HuH-7.5 (cell line): ENCODE measurements at regions not wholly inside any gene's neighbourhood (a gene's known extent, or its start where the extent isn't known, plus 50 kb on each side); places are given as distances from the start of the nearest gene placed in this dataset.
"Not testable (repeated sequence)": the region's sequence is repeated elsewhere in the genome, so short reads cannot be mapped to it uniquely, and the experiment has no call there.

Experiments
- DNase-seq: peaks from one replicate; pipeline ENCODE4 v3.0.0; 2011; ENCODE audit warnings: low spot score

DNA sequence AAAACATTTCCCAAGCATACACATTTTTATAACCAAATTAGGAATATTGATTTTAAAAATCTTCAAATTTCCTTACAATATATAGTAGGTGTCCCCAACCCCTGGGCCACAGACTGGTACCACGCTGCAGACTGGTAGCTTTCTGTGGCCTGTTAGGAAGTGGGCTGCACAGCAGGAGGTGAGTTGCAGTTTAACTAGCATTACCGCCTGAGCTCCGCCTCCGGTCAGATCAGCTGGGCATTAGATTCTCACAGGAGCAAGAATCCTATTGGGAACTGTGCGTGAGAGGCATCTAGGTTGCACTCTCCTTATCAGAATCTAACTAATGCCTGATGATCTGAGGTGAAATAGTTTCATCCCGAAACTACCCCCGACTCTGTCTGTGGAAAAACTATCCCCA, 62.1 kb downstream of the ZWINT start:
- DNase-seq, result no peak

DNA sequence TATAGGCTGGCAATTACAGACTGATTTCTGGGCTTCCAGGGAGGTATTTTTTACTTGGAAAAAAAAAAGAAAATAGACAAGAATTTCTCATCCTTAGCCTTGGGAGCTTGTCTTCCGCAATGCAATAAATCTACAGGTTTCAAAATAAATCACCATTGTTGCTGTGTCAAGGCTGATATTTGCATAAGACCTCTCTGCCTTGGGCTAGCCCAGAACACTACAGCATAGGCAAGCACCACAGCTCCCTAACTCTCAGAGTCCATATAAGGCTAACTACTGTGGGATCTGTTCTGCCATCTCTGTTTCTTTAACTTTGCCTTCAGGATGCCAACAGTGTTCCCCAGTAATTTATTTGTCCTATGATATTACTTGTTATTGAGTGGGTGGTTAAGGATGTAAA, 64.4 kb downstream of the ZWINT start:
- DNase-seq, result no peak

DNA sequence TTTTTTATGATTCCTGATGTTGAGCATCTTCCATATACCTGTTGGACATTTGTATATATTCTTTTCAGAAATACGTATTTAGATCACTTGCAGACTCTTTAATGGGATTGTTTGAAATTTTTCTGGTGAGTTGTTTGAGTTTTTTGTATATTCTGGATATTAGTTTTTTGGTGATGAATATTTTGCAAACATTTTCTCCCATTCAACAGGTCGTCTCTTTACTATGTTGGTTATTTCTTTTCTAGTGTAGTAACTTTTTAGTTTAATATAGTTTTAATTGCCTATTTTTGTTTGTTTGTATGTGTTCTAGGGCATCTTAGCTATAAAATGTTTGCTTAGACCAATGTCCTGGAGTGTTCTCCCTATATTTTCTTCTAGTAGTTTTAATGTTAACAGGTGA, 72.7 kb downstream of the ZWINT start:
- DNase-seq, result no peak

DNA sequence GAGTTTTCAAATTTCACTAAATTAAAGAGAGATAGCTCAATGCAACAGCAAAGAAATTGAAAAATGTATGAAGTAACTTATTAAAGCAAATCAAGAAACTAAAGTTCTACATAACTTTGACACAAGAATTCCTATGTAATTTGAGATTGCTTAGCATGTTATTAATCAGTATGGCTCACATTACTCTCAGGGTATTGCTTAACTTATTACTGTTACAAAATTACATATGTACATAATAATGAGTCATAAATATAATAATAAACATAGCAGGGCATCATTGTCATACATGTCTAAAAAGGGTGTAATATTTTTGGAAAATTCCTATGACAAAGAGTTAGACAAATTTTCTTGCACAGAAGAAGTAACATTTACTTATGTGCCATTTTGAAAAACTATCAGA, 75.0 kb downstream of the ZWINT start:
- no peak for DNase-seq

DNA sequence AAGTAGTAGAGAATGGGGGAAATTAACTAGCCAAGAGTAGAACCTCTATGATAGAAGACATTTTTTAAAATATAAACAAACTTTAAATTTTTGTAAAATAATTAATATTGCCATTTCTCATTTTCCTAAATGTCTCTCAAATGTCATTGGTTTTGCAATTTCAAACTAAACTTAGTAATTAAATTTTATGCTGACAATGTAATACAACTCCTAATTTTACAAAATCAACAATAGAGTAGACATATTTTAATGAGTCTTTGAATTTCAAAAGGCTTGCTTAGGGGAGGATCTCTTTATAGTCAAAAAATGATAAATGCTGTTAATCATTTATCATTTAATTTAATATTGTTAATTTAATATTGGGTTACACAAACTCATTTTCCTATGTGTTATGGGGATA, 81.8 kb downstream of the ZWINT start:
- no peak for DNase-seq

DNA sequence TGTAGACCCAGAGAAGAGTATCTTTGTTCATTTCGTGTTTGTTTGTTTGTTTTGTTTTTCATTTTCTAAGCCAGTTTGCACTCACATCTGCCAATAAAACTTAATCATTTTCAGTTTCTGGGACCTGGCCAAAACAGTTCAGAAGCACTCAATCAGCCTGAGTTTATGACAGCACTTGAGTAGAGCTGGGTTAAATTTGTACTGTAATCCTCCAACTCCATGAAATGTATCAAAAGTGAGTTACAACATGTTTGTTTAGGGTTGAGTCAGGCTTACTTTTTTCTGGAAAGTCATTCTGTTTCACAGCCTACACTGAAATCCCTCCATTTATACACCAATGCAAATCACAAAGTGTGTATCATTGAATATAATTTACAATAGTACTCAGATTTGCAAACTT, 91.9 kb downstream of the ZWINT start:
- DNase-seq, result no peak

DNA sequence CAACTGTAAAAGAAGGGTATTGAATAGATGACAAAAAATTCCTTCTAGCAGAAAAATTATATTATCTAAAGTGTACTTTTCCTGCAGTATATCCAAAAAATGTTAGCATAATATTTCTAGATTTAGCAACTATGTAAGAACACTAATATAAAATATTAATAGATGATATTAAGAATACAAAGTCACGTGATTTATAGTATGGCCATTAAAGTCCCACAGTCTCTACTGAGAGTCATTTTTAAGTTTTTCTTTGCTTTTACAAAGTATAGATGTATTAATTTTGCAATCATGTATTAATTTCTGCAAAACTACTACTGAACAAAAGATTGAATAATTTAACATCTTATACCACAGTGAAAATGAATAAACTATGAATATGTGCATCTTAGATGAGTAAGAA, 94.9 kb downstream of the ZWINT start:
- DNase-seq, result no peak

DNA sequence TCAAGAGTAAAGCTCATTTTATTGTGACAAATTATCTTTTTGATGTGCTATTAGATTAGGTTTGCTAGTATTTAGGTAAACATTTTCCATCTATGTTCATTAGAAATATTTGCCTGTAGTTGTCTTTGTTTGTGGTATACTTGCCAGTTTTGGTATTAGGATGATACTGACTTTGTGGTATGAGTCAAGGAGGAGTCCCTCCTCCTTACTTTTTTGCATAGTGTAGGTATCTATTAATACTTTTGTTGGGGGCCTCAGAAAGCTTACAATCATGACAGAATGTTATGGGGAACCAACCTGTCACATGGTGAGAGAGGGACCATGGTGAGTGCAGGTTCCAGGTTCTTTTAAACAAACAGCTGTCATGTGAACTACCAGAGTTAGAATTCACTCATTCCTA, 102.1 kb downstream of the ZWINT start:
- DNase-seq, result no peak

DNA sequence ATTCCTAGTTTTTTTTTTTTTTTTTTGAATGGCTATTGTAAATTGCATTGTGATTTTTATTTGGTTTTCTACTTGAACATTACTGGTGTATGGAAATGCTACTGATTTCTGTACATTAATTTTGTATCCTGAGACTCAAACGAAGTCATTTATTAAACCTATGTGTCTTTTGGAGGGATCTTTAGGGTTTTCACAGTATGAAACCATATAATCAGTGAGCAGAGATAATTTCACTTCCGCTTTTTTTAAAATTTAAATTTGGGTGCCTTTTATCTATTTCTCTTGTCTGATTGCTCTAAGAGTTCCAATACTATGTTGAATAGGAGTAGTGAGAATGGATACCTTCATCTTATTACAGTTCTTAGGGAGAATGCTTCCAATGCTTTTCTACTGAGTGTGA, 102.7 kb downstream of the ZWINT start:
- no peak for DNase-seq

DNA sequence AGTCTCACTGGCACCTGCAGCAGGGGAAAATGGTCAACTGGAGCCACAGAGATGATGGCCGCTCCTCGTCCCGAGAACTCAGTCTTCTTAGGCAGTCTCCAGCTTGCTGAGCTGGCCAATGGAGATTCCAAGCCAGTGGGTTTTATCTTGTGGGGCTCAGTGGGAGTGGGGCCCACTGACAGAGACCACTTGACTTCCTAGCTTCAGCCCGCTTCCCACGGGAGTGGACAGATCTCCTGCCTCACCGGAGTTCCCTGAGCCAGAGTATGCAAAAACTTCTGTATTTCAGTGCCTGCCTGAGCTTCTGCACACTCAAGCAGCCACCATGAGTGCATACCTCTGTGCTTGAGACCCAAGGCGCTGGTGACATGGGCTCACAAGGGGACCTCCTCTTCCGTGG, 105.8 kb downstream of the ZWINT start:
- DNase-seq, result no peak

DNA sequence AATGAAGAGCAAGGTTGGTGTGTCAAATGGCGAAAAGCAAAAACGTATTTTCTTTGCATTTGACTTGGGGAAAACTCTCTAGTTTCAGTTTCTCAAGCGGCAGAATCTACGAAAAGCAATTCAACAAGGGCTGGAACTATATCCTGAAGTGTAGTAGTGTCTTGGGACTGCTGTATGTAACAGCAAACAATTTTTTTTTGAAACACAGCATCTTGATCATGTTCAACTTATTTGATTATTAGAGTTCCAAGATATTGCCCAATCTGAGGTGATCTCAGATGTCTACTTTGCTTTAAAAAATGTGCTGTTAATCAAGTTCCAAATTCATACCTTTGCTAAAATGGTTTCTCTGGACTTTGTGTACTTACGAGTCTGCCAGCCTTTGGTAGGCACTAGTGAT, 120.6 kb downstream of the ZWINT start:
- no peak for DNase-seq

DNA sequence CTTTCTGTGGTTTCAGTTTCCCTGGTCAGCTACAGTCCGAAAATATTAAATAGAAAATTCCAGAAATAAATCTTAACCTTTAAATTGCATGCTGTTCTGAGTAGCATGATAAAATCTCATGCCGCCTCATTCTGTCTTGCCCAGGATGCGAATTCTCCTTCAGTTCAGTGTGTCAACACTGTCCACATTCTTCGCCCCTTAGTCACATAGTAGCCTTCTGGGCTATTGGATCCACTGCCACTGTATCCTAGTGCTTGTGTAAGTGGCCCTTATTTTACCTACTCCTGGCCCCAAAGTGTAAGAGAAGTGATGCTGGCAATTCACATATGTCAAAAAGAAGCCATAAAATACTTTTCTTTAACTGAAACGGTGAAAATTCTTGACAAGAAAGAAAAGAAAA, 129.6 kb downstream of the ZWINT start:
- DNase-seq, result no peak

DNA sequence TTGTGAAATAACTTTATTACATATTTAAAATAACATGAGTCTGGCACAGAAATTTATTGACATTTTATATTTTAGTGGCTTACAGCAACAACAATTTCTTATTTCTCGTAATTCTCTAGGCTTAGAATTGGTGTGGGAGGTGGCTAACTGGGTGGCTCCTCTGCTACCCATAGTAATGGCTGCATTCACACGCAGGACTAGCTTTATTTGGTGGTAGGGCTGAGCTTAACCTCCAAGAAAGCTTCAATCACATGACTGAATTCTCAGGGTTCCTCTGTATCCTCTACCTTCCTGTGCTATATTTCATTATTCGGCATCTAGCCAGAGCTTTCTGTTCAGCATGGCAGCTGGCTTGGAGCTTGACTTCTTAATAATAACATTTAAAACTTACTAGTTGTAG, 138.8 kb downstream of the ZWINT start:
- DNase-seq, result no peak

DNA sequence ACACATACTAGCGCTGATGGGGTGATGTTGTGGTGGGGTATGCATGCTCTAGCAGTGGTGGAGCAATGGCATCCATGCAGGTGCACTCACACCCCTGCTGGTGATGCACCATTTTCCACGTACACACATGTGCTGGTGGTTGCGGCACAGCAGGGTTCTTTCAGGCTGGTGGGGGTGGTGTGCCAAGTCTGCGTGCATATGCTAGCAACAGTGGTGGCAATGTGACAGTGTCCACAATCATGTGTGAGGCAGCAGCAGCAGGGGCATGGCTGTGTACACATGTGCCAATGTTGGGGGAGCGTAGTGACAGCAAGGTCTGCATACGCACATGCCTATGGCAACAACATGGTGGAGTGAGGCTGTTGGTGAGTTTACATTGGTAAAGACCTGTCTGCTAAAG, 148.1 kb downstream of the ZWINT start:
- no peak for DNase-seq

DNA sequence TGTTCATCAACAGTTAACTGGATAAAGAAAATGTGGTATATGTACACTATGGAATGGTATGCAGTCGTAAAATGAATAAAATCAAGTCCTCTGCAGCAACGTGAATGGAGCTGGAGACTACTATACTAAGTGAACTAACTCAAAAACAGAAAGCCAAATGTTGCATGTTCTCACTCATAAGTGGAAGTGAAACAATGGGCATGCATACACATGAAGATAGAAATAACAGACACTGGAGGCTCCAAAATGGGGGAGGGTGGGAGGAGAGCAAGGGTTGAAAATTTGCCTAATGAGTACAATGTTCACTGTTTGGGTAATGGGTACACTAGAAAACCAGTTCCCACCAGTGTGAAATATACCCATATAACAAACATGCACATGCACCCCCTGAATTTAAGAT, 179.5 kb downstream of the ZWINT start:
- DNase-seq, result no peak

DNA sequence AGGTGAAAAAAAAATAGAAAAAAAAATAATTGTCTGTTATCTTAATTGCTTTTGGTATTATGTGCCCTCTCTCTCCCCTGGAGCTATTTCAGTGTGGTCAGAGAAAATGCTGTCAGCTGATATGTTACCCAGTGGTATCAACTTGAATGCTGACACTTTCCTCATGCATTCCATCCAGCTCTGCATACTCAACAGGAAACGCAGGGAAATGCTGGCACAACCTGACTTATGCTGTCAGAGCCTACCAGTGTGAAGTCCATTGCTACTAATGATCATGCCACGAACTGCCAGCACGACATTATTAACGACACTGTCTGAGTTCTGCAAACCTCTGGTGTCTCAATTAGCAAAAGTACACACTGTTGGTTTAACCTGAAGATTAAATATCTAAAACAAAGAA, 182.8 kb downstream of the ZWINT start:
- peak; percentile 2 for DNase-seq

DNA sequence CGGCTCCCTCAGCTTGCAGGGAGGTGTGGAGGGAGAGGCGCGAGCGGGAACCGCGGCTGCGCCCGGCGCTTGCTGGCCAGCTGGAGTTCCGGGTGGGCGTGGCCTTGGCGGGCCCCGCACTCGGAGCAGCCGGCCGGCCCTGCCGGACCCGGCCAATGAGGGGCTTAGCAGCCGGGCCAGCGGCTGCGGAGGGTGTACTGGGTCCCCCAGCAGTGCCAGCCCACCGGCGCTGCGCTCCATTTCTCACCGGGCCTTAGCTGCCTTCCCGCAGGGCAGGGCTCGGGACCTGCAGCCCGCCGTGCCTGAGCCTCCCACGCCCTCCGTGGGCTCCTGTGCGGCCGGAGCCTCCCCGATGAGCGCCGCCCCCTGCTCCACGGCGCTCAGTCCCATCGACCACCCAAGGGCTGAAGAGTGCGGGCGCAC, 206.0 kb downstream of the ZWINT start:
- not testable (repeated sequence) for DNase-seq

DNA sequence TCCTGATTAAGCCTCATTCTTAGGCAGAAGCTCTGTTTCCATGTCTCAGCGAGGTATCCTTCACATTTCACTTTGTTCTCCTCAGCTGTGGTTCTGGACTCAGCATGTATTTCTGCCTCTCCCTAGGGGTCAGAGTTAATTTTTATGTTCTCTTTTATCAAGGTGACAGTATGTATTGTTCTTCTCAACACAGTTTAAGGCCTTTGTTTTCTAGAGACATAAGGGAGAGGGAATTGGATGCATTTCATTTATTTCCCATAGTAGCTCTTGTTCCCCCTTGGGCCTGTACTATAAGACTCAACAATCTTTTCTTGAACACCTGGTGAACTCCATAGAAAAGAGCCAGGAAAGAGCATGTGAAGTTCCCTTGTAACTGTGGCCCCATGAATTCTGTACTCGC, 214.3 kb downstream of the ZWINT start:
- DNase-seq, result no peak

DNA sequence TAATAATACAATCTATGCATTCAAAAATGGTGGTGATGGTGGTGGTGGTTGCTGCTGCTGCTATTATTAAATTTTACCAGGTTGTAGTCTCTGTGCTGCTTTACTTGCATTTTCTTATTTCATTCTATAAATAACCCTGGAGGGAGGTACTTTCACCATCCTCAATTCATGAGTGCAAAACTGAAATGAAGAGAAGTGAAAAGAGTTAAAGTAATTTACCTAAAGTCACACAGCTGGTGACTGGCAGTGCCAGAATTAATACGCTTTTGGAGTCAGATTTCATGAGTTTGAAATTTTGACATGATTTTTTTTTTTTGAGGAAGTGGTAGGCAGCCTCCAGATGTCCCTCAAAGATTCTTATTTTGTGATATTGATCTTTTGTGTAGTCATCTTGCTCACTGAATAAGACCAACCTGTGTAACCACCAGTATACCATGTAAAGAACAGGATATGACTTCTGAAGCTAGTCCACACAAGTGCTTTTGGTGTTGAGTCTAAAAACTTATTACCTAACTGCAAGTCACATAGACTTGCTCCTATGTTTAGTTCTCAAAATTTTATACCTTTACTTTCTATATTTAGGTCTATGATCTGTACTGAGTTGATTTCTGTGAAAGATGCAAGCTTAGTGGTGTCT, 218.8 kb downstream of the ZWINT start:
- no peak for DNase-seq

DNA sequence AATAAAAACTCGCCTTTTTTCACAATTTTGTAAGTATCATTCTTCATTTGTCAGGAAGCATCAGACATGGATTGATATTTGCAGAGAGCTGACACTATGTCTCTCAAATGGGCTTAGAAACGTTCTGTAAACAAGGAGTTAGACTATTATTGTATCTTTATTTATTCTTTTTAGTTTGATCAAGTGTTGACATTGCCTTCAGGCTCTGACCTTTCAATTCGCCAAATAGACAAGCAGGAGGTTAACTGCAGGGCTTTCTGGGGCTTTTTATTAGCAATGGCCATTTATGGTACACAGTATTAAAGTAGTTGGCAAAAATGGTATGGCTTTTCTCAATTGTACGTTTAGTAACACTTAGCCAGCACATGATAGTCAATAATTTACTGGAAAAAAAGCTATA, 221.7 kb downstream of the ZWINT start:
- no peak for DNase-seq

DNA sequence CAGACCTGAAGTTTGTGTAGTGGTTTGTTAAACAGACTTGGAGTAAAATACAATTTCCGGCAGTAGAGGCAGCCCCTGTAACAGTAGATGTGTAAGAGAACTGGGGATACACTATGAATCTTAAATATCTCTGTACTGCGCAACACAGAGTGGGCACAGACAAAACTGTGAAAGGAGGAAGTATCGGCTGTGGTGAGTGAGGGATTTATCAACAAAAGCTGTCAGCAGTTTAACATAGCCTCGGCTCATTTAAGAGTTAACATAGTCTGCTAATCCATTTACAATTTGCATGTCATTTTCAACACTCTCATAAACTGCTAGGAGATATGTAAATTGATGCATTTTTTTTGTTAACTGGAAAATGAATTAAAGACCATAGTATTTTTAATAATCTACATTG, 225.2 kb downstream of the ZWINT start:
- DNase-seq, result no peak

DNA sequence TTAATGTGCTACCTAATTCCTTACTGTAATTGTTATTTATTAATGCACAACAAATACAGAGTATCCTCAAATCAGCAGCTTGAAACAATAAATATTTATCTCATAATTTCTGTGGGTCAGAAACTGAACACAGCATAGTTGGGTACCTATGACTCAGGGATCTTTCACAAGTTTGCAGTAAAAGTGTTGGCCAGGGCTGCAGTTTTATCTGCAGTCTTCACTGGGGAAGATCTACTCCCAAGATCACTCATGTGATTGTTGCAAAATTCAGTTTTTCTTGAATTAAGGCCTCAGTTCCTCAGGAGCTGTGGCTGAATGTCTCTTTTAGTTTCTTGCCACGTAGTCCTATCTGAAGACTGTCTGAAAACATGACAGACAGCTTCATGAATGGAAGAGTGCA, 237.8 kb downstream of the ZWINT start:
- DNase-seq, result no peak

DNA sequence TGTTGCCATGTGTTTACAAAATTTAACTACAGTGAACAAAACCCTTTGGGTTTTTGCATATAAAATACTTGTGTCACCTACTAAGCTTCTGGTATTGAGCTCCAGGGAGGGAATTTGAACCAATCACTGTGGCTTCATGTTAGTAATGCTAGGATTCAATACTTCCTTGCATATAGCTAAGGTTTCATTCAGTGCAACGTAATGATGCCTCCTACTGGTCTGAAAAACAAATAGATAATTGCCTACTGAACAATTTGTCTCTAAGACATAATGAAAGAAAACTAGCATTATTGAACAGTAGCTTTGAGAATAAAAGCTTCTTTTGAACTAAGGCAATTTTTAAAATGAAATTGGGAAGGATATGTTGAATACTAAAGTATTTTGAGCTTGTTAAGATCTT, 244.4 kb downstream of the ZWINT start:
- no peak for DNase-seq

DNA sequence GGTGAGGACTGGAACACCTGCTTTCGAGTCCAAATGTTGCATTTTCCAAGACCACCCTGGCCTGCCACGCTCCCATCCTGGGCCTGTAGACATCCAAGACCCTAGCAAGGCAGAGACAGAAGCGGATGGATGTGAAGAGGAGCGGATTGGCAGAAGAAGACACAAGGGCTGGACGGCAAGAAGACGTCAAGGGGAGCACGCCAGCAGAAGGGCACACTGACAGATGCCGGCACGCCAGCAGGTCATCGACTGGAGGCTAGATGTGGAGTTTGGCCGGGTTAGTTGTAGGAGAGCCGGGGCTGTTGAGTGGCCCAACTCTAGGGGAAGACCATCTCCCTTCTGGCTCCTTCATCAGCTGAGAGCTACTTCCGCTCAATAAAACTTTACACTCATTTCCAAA, 251.6 kb downstream of the ZWINT start:
- DNase-seq, result no peak

DNA sequence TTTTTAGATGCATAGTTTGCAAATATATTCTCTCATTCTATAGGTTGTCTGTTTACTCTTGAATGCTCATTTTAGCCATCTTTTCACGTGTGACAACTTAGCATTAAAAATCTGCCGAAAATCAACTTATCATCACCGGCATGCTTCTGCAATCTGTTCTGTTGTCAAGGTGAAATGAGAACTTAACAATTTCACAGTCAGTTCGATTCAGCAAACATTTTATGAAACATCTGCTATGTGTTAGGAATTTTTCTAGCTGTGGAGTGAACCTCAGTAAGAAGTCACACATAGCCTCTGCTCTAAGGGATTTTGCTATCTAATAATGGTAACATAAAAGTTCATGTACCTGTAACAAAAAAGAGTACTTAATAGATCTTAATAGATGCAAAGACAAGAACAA, 256.1 kb downstream of the ZWINT start:
- no peak for DNase-seq
